Body of pancreas (tissue), 4 donors: ENCODE measurements at regions not wholly inside any gene's neighbourhood (a gene's known extent, or its start where the extent isn't known, plus 50 kb on each side); places are given as distances from the start of the nearest gene placed in this dataset.
"Not testable (repeated sequence)": the region's sequence is repeated elsewhere in the genome, so short reads cannot be mapped to it uniquely, and the experiment has no call there.

Source experiments
- ATAC-seq: fragments of 150-250 bp; one replicate; pipeline ENCODE4 v1.9.1; 2016
- DNase-seq, 4 donors: peaks; one replicate each; pipeline ENCODE4 v3.0.0-alpha.2; 2019
- H3K27ac ChIP-seq, 4 donors: fragments of 200-600 bp; sonication (generic); 1 replicate in 3 of 4; 2 replicates in 1 of 4; pipeline versions ENCODE4 v1.5.1 to v1.6.1; 2016 to 2019; ENCODE audit warnings: mild to moderate bottlenecking in 1 of 4, mixed read lengths in 1 of 4, moderate library complexity in 1 of 4
- H3K27me3 ChIP-seq, 2 donors: fragments of 200-600 bp; sonication (generic); one replicate each; pipeline ENCODE4 v1.6.0; 2016; ENCODE audit warnings: mild to moderate bottlenecking in 1 of 2
- H3K36me3 ChIP-seq, 2 donors: fragments of 200-600 bp; sonication (generic); replicated peaks in 1 of 2; 2 replicates each; pipeline ENCODE4 v1.5.1; 2016; ENCODE audit warnings: low read depth in 2 of 2; ENCODE audit not compliant: insufficient read depth in 1 of 2
- H3K4me1 ChIP-seq: fragments of 200-600 bp; sonication (generic); one replicate; pipeline ENCODE4 v1.6.0; 2016
- H3K4me3 ChIP-seq, 2 donors: fragments of 200-600 bp; sonication (generic); 1 replicate in 1 of 2; 2 replicates in 1 of 2; pipeline ENCODE4 v1.5.1; 2016 to 2019
- H3K9me3 ChIP-seq, 3 donors: fragments of 200-600 bp; sonication (generic); 1 replicate in 2 of 3; 2 replicates in 1 of 3; pipeline ENCODE4 v1.5.1; 2016
- POLR2A ChIP-seq, 3 donors: fragments of 450-650 bp; IDR thresholded peaks; one replicate each; pipeline ENCODE4 v1.6.1; 2016; ENCODE audit warnings: antibody characterized with exemption in 3 of 3, mild to moderate bottlenecking in 2 of 3
- WGBS, 2 donors: methylation state at CpG; one replicate each; pipeline ENCODE4 v1.1.5; 2017; 5-methylcytosine and 5-hydroxymethylcytosine counted together
- intact Hi-C: fragments of 100-400 bp; cut with DNase I; formaldehyde crosslinking; loops from one replicate; pipeline ENCODE4 v1.15.1; 2023
- TF ChIP-seq, protein P1 (sequence below), 7 experiments: fragments of 450-650 bp in 4 of 7; fragments of 200-600 bp in 3 of 7; sonication (generic) in 3 of 7; IDR thresholded peaks; one replicate each; pipeline ENCODE4 v1.5.1; 2016 to 2019; ENCODE audit warnings: antibody characterized with exemption in 7 of 7

DNA sequence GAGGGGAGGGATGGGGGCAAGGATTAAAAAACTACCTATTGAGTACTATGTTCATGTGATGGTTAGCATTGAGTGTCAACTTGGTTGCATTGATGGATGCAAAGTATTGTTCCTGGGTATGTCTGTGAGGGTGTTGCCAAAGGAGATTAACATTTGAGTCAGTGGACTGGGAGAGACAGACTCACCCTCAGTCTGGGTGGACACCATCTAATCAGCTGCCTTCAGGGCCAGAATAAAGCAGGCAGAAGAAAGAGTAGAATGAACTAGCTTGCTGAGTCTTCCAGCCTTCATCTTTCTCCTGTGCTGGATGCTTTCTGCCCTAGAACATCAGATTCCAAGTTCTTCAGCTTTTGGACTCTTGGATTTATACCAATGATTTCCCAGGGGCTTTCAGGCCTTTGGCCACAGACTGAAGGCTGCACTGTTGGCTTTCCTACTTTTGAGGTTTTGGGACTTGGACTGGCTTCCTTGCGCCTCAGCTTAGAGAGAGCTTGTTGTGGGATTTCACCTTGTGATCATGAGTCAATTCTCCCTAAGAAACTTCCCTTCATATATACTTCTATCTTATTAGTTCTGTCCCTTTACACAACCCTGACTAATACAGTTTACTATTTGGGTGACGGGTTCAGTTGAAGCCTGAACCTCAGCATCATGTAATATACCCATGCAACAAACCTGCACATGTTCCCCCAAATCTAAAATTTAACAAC is 70.2 kb downstream of the MTNR1B start:
- WGBS, 2 donors, result 79 to 90% methylated on average over 2 of the region's 2 CpGs

DNA sequence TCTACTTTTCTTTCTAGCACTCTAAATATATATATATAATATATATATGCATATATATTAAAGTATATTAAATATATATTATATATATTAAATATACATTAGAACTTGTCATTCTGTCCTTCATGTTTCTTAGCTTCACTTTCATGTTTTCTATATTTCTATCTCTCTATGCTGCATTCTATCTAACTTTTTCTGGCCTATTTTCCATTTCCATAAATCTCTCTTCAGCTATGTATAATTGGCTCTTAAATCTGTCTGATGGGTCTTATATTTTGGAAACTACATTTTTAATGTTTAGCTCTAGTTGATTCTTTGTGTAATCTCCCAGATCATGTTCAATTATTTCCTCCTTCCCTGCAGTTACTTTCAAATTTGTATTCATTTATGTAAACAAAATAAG is 72.2 kb downstream of the MTNR1B start:
- no peak overlapping the region for H3K27ac ChIP-seq
- no peaks in the 10 kb centered on the region for H3K9me3 ChIP-seq
- H3K36me3 ChIP-seq, result no peaks in the 10 kb centered on the region
- no peaks in the 10 kb centered on the region for H3K4me1 ChIP-seq
- intact Hi-C loops, result no loop called here
- DNase-seq (no peak), ATAC-seq (no peak)
- H3K4me3 ChIP-seq, result no peak overlapping the region
- no peaks in the 10 kb centered on the region for H3K27me3 ChIP-seq
- TF ChIP-seq, protein P1, sequence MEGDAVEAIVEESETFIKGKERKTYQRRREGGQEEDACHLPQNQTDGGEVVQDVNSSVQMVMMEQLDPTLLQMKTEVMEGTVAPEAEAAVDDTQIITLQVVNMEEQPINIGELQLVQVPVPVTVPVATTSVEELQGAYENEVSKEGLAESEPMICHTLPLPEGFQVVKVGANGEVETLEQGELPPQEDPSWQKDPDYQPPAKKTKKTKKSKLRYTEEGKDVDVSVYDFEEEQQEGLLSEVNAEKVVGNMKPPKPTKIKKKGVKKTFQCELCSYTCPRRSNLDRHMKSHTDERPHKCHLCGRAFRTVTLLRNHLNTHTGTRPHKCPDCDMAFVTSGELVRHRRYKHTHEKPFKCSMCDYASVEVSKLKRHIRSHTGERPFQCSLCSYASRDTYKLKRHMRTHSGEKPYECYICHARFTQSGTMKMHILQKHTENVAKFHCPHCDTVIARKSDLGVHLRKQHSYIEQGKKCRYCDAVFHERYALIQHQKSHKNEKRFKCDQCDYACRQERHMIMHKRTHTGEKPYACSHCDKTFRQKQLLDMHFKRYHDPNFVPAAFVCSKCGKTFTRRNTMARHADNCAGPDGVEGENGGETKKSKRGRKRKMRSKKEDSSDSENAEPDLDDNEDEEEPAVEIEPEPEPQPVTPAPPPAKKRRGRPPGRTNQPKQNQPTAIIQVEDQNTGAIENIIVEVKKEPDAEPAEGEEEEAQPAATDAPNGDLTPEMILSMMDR (IDR thresholded peaks at IDR 0.05), result no peak
- no peak for TF ChIP-seq POLR2A (IDR thresholded peaks at IDR 0.05)

More for the DNA sequence above, 70.2 kb downstream of the MTNR1B start:
- no peak for TF ChIP-seq POLR2A (IDR thresholded peaks at IDR 0.05)
- TF ChIP-seq, protein P1 (IDR thresholded peaks at IDR 0.05), result no peak
- no peak overlapping the region for H3K4me3 ChIP-seq
- no peaks in the 10 kb centered on the region for H3K9me3 ChIP-seq
- H3K27me3 ChIP-seq, result no peaks in the 10 kb centered on the region
- no peak for ATAC-seq
- no peaks in the 10 kb centered on the region for H3K36me3 ChIP-seq
- H3K27ac ChIP-seq, result no peak overlapping the region
- intact Hi-C loops, result no loop called here
- DNase-seq, result no peak
- no peaks in the 10 kb centered on the region for H3K4me1 ChIP-seq

GRCh38 chr11:93043186-93043585 is 73.7 kb downstream of the MTNR1B start:
- ATAC-seq, H3K36me3 ChIP-seq, DNase-seq, H3K4me1 ChIP-seq, intact Hi-C loops, H3K4me3 ChIP-seq, H3K27ac ChIP-seq, H3K9me3 ChIP-seq, H3K27me3 ChIP-seq: not testable (repeated sequence)
- WGBS, 2 donors, result 47 to 69% methylated on average over 5 to 7 of the region's 7 CpGs

- Histone ChIP-seq H3K9me3 (no peaks in the 10 kb centered on the region), H3K27ac (no peak overlapping the region), H3K36me3 (no peaks in the 10 kb centered on the region), H3K4me3 (no peak overlapping the region), H3K27me3 (no peaks in the 10 kb centered on the region), H3K4me1 (no peaks in the 10 kb centered on the region)
- 16 to 25% methylated on average over 1 of the region's 1 CpG for WGBS, 2 donors
- DNase-seq, result no peak
- ATAC-seq, result no peak
- intact Hi-C loops, result no loop called here
- no peak for TF ChIP-seq POLR2A (IDR thresholded peaks at IDR 0.05)
- TF ChIP-seq, protein P1 (IDR thresholded peaks at IDR 0.05), result no peak
Measured at GRCh38 chr11:93049740-93050139, 80.3 kb downstream of the MTNR1B start.

DNA sequence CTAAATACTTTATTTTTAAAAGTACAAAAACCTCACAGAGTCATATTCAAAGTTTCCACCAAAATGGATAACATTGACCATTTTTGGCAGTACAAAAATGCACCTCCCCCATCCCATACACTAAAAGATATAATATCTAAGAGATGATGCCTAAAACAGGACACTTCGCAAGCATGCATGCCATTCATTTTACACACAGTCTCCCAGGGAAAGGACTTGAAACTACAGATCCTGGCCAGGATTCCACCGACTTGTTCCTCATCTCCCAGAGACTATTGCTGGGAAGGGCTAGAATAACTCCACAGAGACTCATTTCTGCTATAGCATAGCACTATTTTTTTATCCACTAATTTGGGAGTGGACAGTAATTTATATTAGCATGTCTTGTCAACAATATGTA is 81.7 kb downstream of the MTNR1B start:
- Histone ChIP-seq H3K9me3 (no peaks in the 10 kb centered on the region), H3K27ac (no peak overlapping the region), H3K27me3 (no peaks in the 10 kb centered on the region), H3K36me3 (no peaks in the 10 kb centered on the region), H3K4me3 (no peak overlapping the region), H3K4me1 (no peaks in the 10 kb centered on the region)
- 62 to 78% methylated on average over 2 of the region's 2 CpGs for WGBS, 2 donors
- TF ChIP-seq POLR2A (IDR thresholded peaks at IDR 0.05), result no peak
- TF ChIP-seq, protein P1 (IDR thresholded peaks at IDR 0.05), result no peak
- DNase-seq (no peak), ATAC-seq (no peak)
- intact Hi-C loops, result no loop called here
